ENCODE measurements at regions not wholly inside any gene's neighbourhood (a gene's known extent, or its start where the extent isn't known, plus 50 kb on each side); places are given as distances from the start of the nearest gene placed in this dataset.
A peak's percentile ranks its signal among the peaks of the same experiment; 100 is the strongest.

DNA sequence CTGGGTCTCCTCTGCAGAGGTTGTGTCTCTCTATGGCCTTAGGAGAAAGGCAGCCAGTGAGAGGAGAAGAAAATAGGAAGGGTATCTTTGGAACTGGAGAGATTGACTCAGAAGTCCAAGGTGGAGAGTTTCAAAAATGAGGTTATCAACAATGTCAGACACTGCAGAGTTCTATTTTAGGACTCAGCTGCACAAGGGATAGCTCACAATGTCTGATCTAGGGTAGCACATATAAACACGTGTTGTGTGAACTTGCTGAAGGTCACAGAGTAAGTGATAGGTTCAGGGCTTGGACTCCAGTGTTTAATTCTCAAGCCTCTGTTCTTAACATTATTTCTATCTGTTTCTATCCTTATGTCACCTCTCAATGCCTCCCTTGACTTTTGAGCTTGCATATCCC is 305.0 kb upstream of the LARGE1 start:
- H3K36me3 Mint-ChIP-seq (ENCODE audit: low read depth), result no peaks in the 10 kb centered on the region
- TF ChIP-seq, protein P1, sequence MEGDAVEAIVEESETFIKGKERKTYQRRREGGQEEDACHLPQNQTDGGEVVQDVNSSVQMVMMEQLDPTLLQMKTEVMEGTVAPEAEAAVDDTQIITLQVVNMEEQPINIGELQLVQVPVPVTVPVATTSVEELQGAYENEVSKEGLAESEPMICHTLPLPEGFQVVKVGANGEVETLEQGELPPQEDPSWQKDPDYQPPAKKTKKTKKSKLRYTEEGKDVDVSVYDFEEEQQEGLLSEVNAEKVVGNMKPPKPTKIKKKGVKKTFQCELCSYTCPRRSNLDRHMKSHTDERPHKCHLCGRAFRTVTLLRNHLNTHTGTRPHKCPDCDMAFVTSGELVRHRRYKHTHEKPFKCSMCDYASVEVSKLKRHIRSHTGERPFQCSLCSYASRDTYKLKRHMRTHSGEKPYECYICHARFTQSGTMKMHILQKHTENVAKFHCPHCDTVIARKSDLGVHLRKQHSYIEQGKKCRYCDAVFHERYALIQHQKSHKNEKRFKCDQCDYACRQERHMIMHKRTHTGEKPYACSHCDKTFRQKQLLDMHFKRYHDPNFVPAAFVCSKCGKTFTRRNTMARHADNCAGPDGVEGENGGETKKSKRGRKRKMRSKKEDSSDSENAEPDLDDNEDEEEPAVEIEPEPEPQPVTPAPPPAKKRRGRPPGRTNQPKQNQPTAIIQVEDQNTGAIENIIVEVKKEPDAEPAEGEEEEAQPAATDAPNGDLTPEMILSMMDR (IDR thresholded peaks at IDR 0.05), result no peak
- peaks cover 4% of the 10 kb centered on the region for H3K9me3 Mint-ChIP-seq (ENCODE audit: low read depth)
- H3K27me3 Mint-ChIP-seq (ENCODE audit: low read depth), result no peaks in the 10 kb centered on the region
- DNase-seq (ENCODE audit: low spot score), result no peak
- H3K4me1 Mint-ChIP-seq (ENCODE audit: low read depth), result no peaks in the 10 kb centered on the region
- H3K4me3 Mint-ChIP-seq (ENCODE audit: unreplicated experiment), result no peak overlapping the region
- no peak overlapping the region for H3K27ac Mint-ChIP-seq (ENCODE audit: unreplicated experiment)

DNA sequence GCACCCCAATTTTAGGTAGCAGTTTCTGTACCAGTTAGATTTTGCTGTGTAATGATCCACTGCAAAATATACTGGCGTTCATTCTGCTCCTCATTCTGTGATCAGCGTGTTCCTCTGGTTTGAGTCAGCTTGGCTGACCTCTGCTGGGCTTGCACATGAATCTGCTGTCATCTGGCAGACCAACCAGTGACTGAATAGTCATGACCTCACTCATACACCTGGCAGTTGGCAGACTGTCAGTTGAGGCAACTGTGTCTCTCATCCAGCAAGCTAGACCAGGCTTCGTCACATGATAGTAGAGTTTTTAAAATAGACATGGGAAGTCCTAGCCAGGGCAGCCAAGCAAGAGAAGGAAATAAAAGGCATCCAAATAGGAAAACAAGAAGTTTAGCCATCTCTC is 316.3 kb upstream of the LARGE1 start:
- no peaks in the 10 kb centered on the region for H3K27me3 Mint-ChIP-seq (ENCODE audit: low read depth)
- peaks cover 48% of the 10 kb centered on the region for H3K9me3 Mint-ChIP-seq (ENCODE audit: low read depth)
- H3K4me3 Mint-ChIP-seq (ENCODE audit: unreplicated experiment), result no peak overlapping the region
- no peak overlapping the region for H3K27ac Mint-ChIP-seq (ENCODE audit: unreplicated experiment)
- TF ChIP-seq, protein P1 (IDR thresholded peaks at IDR 0.05), result no peak
- no peaks in the 10 kb centered on the region for H3K4me1 Mint-ChIP-seq (ENCODE audit: low read depth)
- H3K36me3 Mint-ChIP-seq (ENCODE audit: low read depth), result no peaks in the 10 kb centered on the region
- no peak for DNase-seq (ENCODE audit: low spot score)

DNA sequence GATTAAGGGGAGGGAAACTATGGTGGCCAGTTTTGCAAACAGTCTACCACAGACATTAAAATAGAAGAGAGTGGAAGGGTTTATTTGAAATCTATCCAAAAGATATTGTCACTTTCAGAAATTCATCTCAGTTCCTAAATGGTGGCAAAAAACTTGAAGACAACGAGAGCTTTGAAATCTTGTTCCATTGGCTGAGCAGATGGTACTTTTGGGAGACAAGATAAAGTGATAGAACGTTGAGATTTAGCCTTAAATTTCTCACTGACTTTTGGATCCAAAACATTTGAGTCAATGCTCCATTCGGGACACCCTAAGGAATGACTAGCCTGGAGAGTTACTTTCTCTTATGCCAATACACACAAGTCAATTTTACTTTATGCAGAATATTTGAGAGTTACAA is 319.1 kb upstream of the LARGE1 start:
- TF ChIP-seq, protein P1 (IDR thresholded peaks at IDR 0.05), result no peak
- Mint-ChIP-seq H3K36me3 (ENCODE audit: low read depth) (no peaks in the 10 kb centered on the region), H3K27ac (ENCODE audit: unreplicated experiment) (no peak overlapping the region), H3K4me1 (ENCODE audit: low read depth) (no peaks in the 10 kb centered on the region), H3K9me3 (ENCODE audit: low read depth) (peaks cover 40% of the 10 kb centered on the region), H3K4me3 (ENCODE audit: unreplicated experiment) (no peak overlapping the region), H3K27me3 (ENCODE audit: low read depth) (no peaks in the 10 kb centered on the region)
- DNase-seq (ENCODE audit: low spot score), result no peak

DNA sequence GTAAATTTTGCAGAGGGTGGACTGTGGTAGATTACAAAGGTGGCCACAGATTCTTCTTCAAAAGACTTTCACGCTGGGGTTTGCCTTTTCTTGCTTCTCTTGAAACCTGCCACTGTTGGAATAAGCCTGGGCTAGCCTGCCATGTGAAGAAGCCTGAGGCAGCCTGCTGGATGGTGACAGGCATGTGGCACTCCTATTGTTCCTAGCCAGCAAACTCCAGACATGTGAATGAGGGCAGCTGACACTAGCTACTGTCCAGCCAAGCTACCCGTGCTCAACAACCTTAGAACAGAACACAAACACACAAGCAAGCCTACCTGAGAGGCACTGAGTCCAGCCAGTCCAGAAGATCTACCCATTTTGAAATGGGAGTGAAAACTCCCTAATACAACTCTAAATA is 322.7 kb upstream of the LARGE1 start:
- Mint-ChIP-seq H3K4me3 (ENCODE audit: unreplicated experiment) (no peak overlapping the region), H3K27ac (ENCODE audit: unreplicated experiment) (no peak overlapping the region), H3K9me3 (ENCODE audit: low read depth) (peaks cover 17% of the 10 kb centered on the region), H3K27me3 (ENCODE audit: low read depth) (no peaks in the 10 kb centered on the region), H3K36me3 (ENCODE audit: low read depth) (no peaks in the 10 kb centered on the region), H3K4me1 (ENCODE audit: low read depth) (no peaks in the 10 kb centered on the region)
- TF ChIP-seq, protein P1 (IDR thresholded peaks at IDR 0.05), result no peak
- no peak for DNase-seq (ENCODE audit: low spot score)

DNA sequence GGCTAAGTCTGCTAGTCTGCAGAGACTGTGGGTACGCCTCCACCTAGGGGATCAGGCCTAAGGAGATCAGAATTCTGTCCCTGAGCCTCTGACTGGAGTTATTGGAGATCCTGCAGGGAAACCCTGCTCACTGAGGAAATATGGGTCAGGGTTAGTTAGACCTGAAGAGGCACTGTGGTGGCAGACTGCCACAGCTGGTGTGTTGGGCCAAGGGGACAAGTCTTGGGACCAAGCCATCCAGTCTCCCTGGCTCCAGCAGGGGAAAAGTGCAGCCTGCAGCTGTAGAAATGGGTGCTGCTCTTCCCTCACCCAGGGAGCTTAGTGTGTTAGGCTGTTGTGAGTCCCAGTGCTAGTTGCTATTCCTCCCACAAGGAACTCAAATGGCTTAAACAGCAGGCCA is 334.8 kb upstream of the LARGE1 start:
- Mint-ChIP-seq H3K36me3 (ENCODE audit: low read depth) (no peaks in the 10 kb centered on the region), H3K4me1 (ENCODE audit: low read depth) (no peaks in the 10 kb centered on the region), H3K9me3 (ENCODE audit: low read depth) (peaks cover 45% of the 10 kb centered on the region), H3K27me3 (ENCODE audit: low read depth) (no peaks in the 10 kb centered on the region), H3K27ac (ENCODE audit: unreplicated experiment) (no peak overlapping the region), H3K4me3 (ENCODE audit: unreplicated experiment) (no peak overlapping the region)
- DNase-seq (ENCODE audit: low spot score), result peak; percentile 59
- TF ChIP-seq, protein P1 (IDR thresholded peaks at IDR 0.05), result no peak
